HG02759 (cell line): ENCODE measurements at regions not wholly inside any gene's neighbourhood (a gene's known extent, or its start where the extent isn't known, plus 50 kb on each side); places are given as distances from the start of the nearest gene placed in this dataset.

ENCODE experiments used
- ATAC-seq: cut with Tn5 transposase; IDR thresholded peaks from one replicate; pipeline ENCODE4 v1.9.1; 2021; ENCODE audit warnings: mild to moderate bottlenecking, moderate library complexity; ENCODE audit not compliant: unreplicated experiment

GRCh38 chr18:65326805-65327204 is 424.0 kb upstream of the CDH7 start:
- ATAC-seq, result no peak

GRCh38 chr18:65322895-65323294 is 427.9 kb upstream of the CDH7 start:
- no peak for ATAC-seq

- ATAC-seq, result no peak
These were observed 452.4 kb upstream of the CDH7 start for GRCh38 chr18:65298422-65298821.

- no peak for ATAC-seq
These were observed 461.9 kb upstream of the CDH7 start for GRCh38 chr18:65288908-65289307.

- ATAC-seq, result no peak
These were observed 463.2 kb upstream of the CDH7 start for GRCh38 chr18:65287652-65288051.

GRCh38 chr18:65282096-65282495 is 468.7 kb upstream of the CDH7 start:
- no peak for ATAC-seq

- no peak for ATAC-seq
These were observed 471.0 kb upstream of the CDH7 start for GRCh38 chr18:65279668-65280305.

- no peak for ATAC-seq
These were observed 471.7 kb upstream of the CDH7 start for GRCh38 chr18:65278939-65279667.

- ATAC-seq, result no peak
These were observed 481.4 kb upstream of the CDH7 start for GRCh38 chr18:65269375-65269774.

GRCh38 chr18:65265761-65266160 is 485.1 kb upstream of the CDH7 start:
- no peak for ATAC-seq

GRCh38 chr18:65260030-65260429 is 490.8 kb upstream of the CDH7 start:
- ATAC-seq, result no peak

- ATAC-seq, result no peak
These were observed 491.4 kb upstream of the CDH7 start for GRCh38 chr18:65259403-65259802.

- no peak for ATAC-seq
These were observed 493.7 kb upstream of the CDH7 start for GRCh38 chr18:65257149-65257548.

- ATAC-seq, result no peak
These were observed 495.4 kb upstream of the CDH7 start for GRCh38 chr18:65255417-65255816.

- no peak for ATAC-seq
These were observed 511.0 kb upstream of the CDH7 start for GRCh38 chr18:65239787-65240186.

GRCh38 chr18:65235966-65236624 is 514.7 kb upstream of the CDH7 start:
- ATAC-seq, result no peak

- no peak for ATAC-seq
These were observed 520.5 kb upstream of the CDH7 start for GRCh38 chr18:65230311-65230710.

- no peak for ATAC-seq
These were observed 522.8 kb upstream of the CDH7 start for GRCh38 chr18:65227970-65228369.

GRCh38 chr18:65221736-65222135 is 529.1 kb upstream of the CDH7 start:
- no peak for ATAC-seq

- no peak for ATAC-seq
These were observed 529.7 kb upstream of the CDH7 start for GRCh38 chr18:65221115-65221514.

- no peak for ATAC-seq
These were observed 534.8 kb upstream of the CDH7 start for GRCh38 chr18:65215865-65216466.

GRCh38 chr18:65214456-65214855 is 536.4 kb upstream of the CDH7 start:
- ATAC-seq, result no peak
